ENCODE measurements at regions not wholly inside any gene's neighbourhood (a gene's known extent, or its start where the extent isn't known, plus 50 kb on each side); places are given as distances from the start of the nearest gene placed in this dataset.

DNA sequence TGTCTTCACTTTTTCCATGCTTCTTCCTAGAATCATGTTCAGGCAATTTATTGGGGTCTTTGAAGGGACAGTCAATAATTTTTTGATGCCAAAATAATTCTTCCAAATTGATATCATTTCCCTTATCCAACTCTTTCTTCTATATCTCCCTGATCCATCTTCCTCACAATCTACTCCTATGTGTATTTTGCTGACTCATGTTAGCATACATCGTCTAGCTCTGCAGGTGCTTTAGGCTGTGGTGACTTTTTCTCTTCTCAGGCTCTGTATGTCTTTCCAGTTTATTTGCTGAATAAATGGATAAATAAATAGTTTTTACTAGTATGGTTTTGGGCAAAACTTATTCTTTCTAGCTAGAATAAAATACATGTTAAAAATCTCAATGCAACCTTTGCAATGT is 1650.9 kb upstream of the TMEFF2 start:
- no peaks in the 10 kb centered on the region for H3K4me1 Mint-ChIP-seq
- H3K27ac Mint-ChIP-seq: no peak overlapping the region
- WGBS (ENCODE audit: insufficient coverage): no CpG with 5 or more reads among the region's 1 CpG
- Histone ChIP-seq H3K36me3 (replicated peaks in 1 of 2; ENCODE audit: control insufficient read depth in 1 of 2, insufficient read depth in 2 of 2, low read length in 2 of 2) (no peaks in the 10 kb centered on the region), H3K4me1 (ENCODE audit: control insufficient read depth in 1 of 2, insufficient read depth in 2 of 2, low read length in 2 of 2) (no peaks in the 10 kb centered on the region), H4K20me1 (ENCODE audit: insufficient read depth, low read length) (no peaks in the 10 kb centered on the region), H3K27ac (ENCODE audit: low read depth in 1 of 2, low read length in 2 of 2) (no peak overlapping the region), H3K9me3 (replicated peaks in 1 of 2; ENCODE audit: control insufficient read depth in 1 of 2, insufficient read depth in 1 of 2, low read length in 2 of 2) (no peaks in the 10 kb centered on the region), H3K9ac (ENCODE audit: insufficient read depth, low read length, poor library complexity, severe bottlenecking) (no peak overlapping the region), H3K4me3 (replicated peaks in 1 of 3; ENCODE audit: low read depth in 2 of 3, low read length in 3 of 3) (no peak overlapping the region), H3K79me2 (ENCODE audit: insufficient read depth, low read length) (no peaks in the 10 kb centered on the region), H2AFZ (ENCODE audit: insufficient read depth, low read depth, low read length, poor library complexity, severe bottlenecking) (no peak overlapping the region), H3K4me2 (replicated peaks; ENCODE audit: extremely low read depth, low read length, poor library complexity, severe bottlenecking) (no peak overlapping the region), H3K27me3 (ENCODE audit: control insufficient read depth in 2 of 2, insufficient read depth in 2 of 2, low read length in 2 of 2) (no peaks in the 10 kb centered on the region)
- no peak for DNase-seq
- no peaks in the 10 kb centered on the region for H3K36me3 Mint-ChIP-seq
- intact Hi-C loops (cut with micrococcal nuclease): no loop called here
- TF ChIP-seq, protein P1, sequence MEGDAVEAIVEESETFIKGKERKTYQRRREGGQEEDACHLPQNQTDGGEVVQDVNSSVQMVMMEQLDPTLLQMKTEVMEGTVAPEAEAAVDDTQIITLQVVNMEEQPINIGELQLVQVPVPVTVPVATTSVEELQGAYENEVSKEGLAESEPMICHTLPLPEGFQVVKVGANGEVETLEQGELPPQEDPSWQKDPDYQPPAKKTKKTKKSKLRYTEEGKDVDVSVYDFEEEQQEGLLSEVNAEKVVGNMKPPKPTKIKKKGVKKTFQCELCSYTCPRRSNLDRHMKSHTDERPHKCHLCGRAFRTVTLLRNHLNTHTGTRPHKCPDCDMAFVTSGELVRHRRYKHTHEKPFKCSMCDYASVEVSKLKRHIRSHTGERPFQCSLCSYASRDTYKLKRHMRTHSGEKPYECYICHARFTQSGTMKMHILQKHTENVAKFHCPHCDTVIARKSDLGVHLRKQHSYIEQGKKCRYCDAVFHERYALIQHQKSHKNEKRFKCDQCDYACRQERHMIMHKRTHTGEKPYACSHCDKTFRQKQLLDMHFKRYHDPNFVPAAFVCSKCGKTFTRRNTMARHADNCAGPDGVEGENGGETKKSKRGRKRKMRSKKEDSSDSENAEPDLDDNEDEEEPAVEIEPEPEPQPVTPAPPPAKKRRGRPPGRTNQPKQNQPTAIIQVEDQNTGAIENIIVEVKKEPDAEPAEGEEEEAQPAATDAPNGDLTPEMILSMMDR (IDR thresholded peaks at IDR 0.05): no peak
- H3K27me3 Mint-ChIP-seq (ENCODE audit: low read depth in 3 of 3): no peaks in the 10 kb centered on the region
- H3K4me3 Mint-ChIP-seq: no peak overlapping the region
- peaks cover 0 to 4% (median 0%) of the 10 kb centered on the region in 7 donors for H3K9me3 Mint-ChIP-seq

DNA sequence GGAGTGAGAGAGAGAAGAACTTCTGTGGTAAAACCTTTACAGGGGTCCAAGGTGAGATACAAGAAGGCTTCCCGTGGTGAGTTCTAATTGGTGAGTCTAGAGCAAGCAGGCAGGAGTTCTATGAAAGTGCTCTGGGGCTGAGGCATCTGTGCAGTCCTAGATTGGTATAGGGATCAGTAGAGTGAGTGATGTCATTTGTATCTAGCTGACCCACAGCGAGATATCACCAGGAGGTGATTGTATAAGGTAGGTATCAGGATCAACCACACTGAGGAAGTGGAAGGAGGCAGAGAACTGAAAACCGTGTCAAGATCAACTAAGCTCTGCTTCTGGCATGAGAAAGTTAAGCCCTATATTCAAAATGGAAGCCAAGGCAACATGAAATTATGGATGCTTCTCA is 1648.9 kb upstream of the TMEFF2 start:
- DNase-seq: no peak
- Mint-ChIP-seq H3K27me3 (ENCODE audit: low read depth in 3 of 3) (no peaks in the 10 kb centered on the region), H3K4me3 (no peak overlapping the region), H3K9me3 (peaks cover 0 to 4% (median 0%) of the 10 kb centered on the region in 7 donors), H3K27ac (no peak overlapping the region), H3K36me3 (no peaks in the 10 kb centered on the region), H3K4me1 (no peaks in the 10 kb centered on the region)
- intact Hi-C loops (cut with micrococcal nuclease): no loop called here
- H3K27ac ChIP-seq (ENCODE audit: low read depth in 1 of 2, low read length in 2 of 2): no peak overlapping the region
- WGBS (ENCODE audit: insufficient coverage): 69% methylated on average over 3 of the region's 3 CpGs
- H3K36me3 ChIP-seq (replicated peaks in 1 of 2; ENCODE audit: control insufficient read depth in 1 of 2, insufficient read depth in 2 of 2, low read length in 2 of 2): no peaks in the 10 kb centered on the region
- no peak overlapping the region for H3K4me2 ChIP-seq (replicated peaks; ENCODE audit: extremely low read depth, low read length, poor library complexity, severe bottlenecking)
- H3K4me3 ChIP-seq (replicated peaks in 1 of 3; ENCODE audit: low read depth in 2 of 3, low read length in 3 of 3): no peak overlapping the region
- TF ChIP-seq, protein P1 (IDR thresholded peaks at IDR 0.05): no peak
- no peak overlapping the region for H3K9ac ChIP-seq (ENCODE audit: insufficient read depth, low read length, poor library complexity, severe bottlenecking)
- H4K20me1 ChIP-seq (ENCODE audit: insufficient read depth, low read length): no peaks in the 10 kb centered on the region
- H3K27me3 ChIP-seq (ENCODE audit: control insufficient read depth in 2 of 2, insufficient read depth in 2 of 2, low read length in 2 of 2): no peaks in the 10 kb centered on the region
- H3K4me1 ChIP-seq (ENCODE audit: control insufficient read depth in 1 of 2, insufficient read depth in 2 of 2, low read length in 2 of 2): no peaks in the 10 kb centered on the region
- H3K9me3 ChIP-seq (replicated peaks in 1 of 2; ENCODE audit: control insufficient read depth in 1 of 2, insufficient read depth in 1 of 2, low read length in 2 of 2): no peaks in the 10 kb centered on the region
- H2AFZ ChIP-seq (ENCODE audit: insufficient read depth, low read depth, low read length, poor library complexity, severe bottlenecking): no peak overlapping the region
- H3K79me2 ChIP-seq (ENCODE audit: insufficient read depth, low read length): no peaks in the 10 kb centered on the region

All from CD14-positive monocyte (primary cell).